Nephron progenitor cell (in vitro differentiated cells): ENCODE measurements at regions not wholly inside any gene's neighbourhood (a gene's known extent, or its start where the extent isn't known, plus 50 kb on each side); places are given as distances from the start of the nearest gene placed in this dataset.

Experiments
- DNase-seq: peaks from one replicate; pipeline ENCODE4 v3.0.0; 2021
- H3K27ac Mint-ChIP-seq: 2 replicates; pipeline ENCODE4 v1.8.0; 2021; ENCODE audit warnings: mild to moderate bottlenecking, moderate library complexity, mixed read lengths
- H3K27me3 Mint-ChIP-seq: 2 replicates; pipeline ENCODE4 v1.8.0; 2021; ENCODE audit warnings: mild to moderate bottlenecking, low read depth, mixed read lengths; ENCODE audit not compliant: poor library complexity
- H3K36me3 Mint-ChIP-seq: 2 replicates; pipeline ENCODE4 v1.8.0; 2021; ENCODE audit warnings: low read depth, mixed read lengths
- H3K4me1 Mint-ChIP-seq: 2 replicates; pipeline ENCODE4 v1.8.0; 2021; ENCODE audit warnings: mixed read lengths
- H3K4me3 Mint-ChIP-seq: 2 replicates; pipeline ENCODE4 v1.8.0; 2021; ENCODE audit warnings: mild to moderate bottlenecking, moderate library complexity, mixed read lengths
- H3K9me3 Mint-ChIP-seq: 2 replicates; pipeline ENCODE4 v1.8.0; 2021; ENCODE audit warnings: mild to moderate bottlenecking, moderate library complexity, mixed read lengths
- TF ChIP-seq, protein P1 (sequence below): fragments of 200-600 bp; sonication (generic); IDR thresholded peaks from 2 replicates; pipeline ENCODE4 v1.5.0; 2021; ENCODE audit warnings: antibody characterized with exemption

DNA sequence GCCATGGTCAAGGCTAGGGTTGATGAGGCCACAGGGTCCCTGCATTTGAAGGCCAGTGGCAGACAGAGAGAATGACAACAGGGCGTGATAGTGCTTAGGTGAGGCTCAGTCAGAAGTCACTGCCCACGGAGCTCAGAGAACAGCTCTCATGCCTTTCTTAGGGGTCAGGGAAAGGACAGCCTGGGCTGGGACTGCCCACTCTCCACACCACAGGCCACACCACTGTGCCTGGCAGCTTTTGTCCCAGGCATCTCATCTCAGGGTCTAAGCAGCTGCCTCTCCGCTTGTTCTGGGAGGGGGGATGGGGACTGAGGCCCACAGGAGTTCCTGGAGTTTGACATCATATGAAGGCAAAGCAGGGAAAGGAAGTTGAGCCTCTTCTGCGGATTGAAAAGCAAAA is 150.2 kb upstream of the B3GAT1 start:
- TF ChIP-seq, protein P1, sequence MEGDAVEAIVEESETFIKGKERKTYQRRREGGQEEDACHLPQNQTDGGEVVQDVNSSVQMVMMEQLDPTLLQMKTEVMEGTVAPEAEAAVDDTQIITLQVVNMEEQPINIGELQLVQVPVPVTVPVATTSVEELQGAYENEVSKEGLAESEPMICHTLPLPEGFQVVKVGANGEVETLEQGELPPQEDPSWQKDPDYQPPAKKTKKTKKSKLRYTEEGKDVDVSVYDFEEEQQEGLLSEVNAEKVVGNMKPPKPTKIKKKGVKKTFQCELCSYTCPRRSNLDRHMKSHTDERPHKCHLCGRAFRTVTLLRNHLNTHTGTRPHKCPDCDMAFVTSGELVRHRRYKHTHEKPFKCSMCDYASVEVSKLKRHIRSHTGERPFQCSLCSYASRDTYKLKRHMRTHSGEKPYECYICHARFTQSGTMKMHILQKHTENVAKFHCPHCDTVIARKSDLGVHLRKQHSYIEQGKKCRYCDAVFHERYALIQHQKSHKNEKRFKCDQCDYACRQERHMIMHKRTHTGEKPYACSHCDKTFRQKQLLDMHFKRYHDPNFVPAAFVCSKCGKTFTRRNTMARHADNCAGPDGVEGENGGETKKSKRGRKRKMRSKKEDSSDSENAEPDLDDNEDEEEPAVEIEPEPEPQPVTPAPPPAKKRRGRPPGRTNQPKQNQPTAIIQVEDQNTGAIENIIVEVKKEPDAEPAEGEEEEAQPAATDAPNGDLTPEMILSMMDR = no peak
- no peak for DNase-seq
- Mint-ChIP-seq H3K27ac (no peak overlapping the region), H3K36me3 (no peaks in the 10 kb centered on the region), H3K9me3 (no peaks in the 10 kb centered on the region), H3K4me1 (peaks cover 17% of the 10 kb centered on the region), H3K27me3 (peaks cover 18% of the 10 kb centered on the region), H3K4me3 (no peak overlapping the region)

DNA sequence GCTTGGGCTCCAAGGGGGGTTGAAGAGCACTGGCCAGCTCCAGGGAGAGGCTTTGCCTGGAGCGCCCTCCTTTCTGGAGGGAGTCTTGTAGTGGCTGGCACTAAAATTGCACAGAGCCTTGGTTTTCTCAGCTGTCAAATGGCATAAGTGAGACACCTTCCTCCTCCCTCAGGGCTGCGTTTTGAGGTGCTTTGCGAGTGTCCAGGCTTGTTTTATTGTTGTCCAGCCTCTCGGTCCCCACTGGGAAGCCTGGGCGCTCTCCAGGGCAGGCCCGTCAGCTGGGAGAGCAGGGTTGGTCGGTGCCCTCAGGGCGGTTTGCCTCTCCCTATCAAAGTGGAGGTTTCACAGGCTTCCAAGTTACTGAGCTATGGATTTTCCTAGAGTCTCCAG is 149.3 kb upstream of the B3GAT1 start:
- H3K4me3 Mint-ChIP-seq = no peak overlapping the region
- peaks cover 17% of the 10 kb centered on the region for H3K4me1 Mint-ChIP-seq
- TF ChIP-seq, protein P1 = no peak
- H3K36me3 Mint-ChIP-seq = no peaks in the 10 kb centered on the region
- no peaks in the 10 kb centered on the region for H3K9me3 Mint-ChIP-seq
- H3K27ac Mint-ChIP-seq = no peak overlapping the region
- peaks cover 17% of the 10 kb centered on the region for H3K27me3 Mint-ChIP-seq
- DNase-seq = no peak

DNA sequence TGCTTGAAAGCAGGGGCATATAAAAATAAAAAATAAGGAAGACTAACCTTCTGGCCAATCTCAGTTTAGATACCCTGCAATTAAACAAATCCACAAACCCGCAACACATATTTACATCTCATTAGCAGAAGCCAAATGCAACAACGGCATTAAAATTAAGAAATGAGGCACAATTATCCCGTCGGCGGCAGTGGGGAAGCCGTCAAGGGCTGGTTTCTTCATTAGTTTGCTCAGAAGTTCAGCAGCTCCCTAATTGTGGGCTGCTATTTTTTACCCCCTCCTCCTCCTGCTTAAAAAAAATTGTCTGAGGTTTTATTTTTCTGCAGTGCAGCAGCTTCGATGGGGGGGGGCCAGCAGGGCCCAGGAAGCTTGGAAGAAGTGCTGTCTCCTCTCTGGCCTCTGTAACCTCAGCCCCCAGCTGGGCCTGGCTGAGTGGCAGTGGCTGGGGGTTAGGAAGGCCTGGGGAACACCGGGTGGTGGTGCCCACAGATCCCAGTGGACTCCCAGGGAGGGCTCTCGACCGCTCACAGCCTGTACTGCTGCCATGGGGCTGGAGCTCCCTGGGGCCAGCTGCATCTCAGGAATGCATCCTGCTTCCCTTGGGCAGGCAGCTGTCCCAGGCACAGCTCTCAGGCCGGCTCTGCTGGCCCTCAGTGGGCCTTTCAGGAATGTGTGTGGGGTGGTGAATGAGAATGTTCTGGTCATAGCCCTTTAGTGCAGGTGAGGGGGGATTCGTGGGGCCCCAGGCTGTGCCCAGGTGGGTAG is 148.7 kb upstream of the B3GAT1 start:
- H3K36me3 Mint-ChIP-seq = no peaks in the 10 kb centered on the region
- H3K27ac Mint-ChIP-seq = no peak overlapping the region
- TF ChIP-seq, protein P1 = no peak
- H3K4me3 Mint-ChIP-seq = no peak overlapping the region
- peak; percentile 29 for DNase-seq
- H3K9me3 Mint-ChIP-seq = no peaks in the 10 kb centered on the region
- peaks cover 17% of the 10 kb centered on the region for H3K4me1 Mint-ChIP-seq
- peaks cover 14% of the 10 kb centered on the region for H3K27me3 Mint-ChIP-seq

DNA sequence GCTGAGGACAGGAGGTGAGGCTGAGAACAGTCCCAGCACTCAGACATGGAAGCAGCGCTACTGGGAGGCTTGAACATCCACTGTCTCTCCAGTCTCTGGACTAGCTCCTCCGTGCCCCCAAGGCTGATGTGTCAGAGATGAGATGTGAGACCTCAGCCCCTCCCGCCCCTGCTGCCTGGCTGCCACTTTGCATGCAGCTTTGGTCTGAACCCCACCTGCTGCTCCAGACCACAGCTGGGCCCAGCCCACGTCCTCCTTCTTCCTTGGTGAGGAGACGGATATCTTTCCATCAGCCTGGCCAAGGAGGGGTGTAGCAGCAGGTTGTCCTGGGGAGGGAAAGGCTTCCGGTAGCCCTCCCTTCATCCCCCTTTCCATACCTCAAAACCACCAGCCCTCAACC is 148.0 kb upstream of the B3GAT1 start:
- H3K36me3 Mint-ChIP-seq = no peaks in the 10 kb centered on the region
- TF ChIP-seq, protein P1 = no peak
- H3K9me3 Mint-ChIP-seq = no peaks in the 10 kb centered on the region
- peaks cover 14% of the 10 kb centered on the region for H3K27me3 Mint-ChIP-seq
- H3K27ac Mint-ChIP-seq = no peak overlapping the region
- H3K4me1 Mint-ChIP-seq = peaks cover 17% of the 10 kb centered on the region
- DNase-seq = no peak
- H3K4me3 Mint-ChIP-seq = no peak overlapping the region

DNA sequence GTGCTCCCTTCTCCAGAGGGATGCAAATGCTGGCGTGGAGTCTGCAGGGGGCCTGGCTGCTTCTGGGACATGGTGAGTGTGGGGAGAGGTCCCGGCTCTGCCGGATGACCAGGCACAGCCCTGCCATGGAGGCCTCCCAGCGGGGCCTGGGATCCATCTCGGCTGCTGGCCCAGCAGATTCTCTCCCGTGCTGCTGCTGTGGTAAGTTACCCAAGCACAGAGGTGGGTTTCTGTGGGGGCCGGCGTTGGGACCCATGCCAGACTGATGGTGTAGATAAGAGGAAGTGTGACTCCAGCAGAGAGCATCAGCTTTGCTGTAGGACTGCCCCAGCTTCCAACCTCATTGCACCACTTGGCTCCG is 147.5 kb upstream of the B3GAT1 start:
- H3K4me3 Mint-ChIP-seq = no peak overlapping the region
- H3K36me3 Mint-ChIP-seq = no peaks in the 10 kb centered on the region
- TF ChIP-seq, protein P1 = no peak
- H3K9me3 Mint-ChIP-seq = no peaks in the 10 kb centered on the region
- no peak for DNase-seq
- peaks cover 18% of the 10 kb centered on the region for H3K27me3 Mint-ChIP-seq
- H3K4me1 Mint-ChIP-seq = peaks cover 17% of the 10 kb centered on the region
- H3K27ac Mint-ChIP-seq = no peak overlapping the region

DNA sequence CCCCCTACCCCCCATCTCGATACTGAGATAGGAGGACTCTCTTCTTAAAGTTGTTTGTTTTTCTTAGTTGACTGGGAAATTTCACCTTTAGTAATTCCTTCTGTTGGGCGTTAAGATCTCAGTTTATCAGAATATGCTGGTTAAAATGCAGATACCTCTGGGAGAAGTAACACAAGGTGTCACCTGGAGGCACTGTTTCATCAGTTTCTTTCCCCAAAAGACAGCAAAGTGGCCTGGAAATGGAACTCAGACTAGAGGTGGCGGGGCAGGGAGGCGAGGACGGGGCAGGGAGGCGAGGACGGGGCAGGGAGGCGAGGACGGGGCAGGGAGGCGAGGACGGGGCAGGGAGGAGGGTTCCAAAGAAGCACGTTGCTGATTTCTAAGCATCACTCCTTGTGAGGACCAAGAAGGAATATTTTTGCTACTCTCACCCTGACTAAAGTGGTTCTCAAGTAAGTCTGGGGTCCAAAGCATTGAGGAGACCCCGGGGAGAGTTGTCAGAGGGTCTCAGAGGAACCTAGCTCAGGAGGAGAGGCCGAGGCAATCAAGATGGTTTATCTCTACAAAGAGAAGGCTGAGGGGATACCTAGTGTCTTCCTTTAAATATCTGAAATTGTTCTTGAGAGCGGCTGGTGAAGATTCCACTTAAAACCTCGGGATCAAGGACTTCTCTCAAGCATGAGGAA is 147.0 kb upstream of the B3GAT1 start:
- no peak for DNase-seq
- no peak overlapping the region for H3K4me3 Mint-ChIP-seq

More for the DNA sequence above, 147.0 kb upstream of the B3GAT1 start:
- Mint-ChIP-seq H3K27ac (no peak overlapping the region), H3K36me3 (no peaks in the 10 kb centered on the region), H3K27me3 (peaks cover 21% of the 10 kb centered on the region), H3K4me1 (peaks cover 17% of the 10 kb centered on the region), H3K9me3 (no peaks in the 10 kb centered on the region)
- TF ChIP-seq, protein P1 = no peak
